ENCODE measurements at regions not wholly inside any gene's neighbourhood (a gene's known extent, or its start where the extent isn't known, plus 50 kb on each side); places are given as distances from the start of the nearest gene placed in this dataset.

DNA sequence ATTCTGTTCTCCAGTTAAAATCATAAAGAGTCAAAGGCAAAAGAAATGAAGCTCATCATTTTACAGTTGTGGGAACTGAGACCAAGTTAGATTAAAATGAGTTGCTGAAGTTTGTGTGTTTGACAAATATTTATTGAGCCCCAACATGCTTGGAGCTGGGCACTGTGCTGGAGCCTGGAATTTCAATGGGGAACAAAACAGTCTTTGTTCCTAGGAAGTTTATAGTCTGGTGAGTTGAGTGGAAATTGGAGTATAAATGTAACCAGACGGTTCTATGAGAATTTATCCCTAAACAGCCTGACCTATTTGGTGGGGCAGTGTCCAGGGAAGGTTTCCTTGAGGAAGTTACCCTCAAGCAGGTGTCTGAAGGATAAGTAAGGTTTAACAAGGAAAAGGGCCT lies 294.4 kb downstream of the PRDM2 start:
- 1 to 64% methylated on average over 1 of the region's 1 CpG for WGBS, 2 donors
- no peaks in the 10 kb centered on the region for H3K36me3 ChIP-seq (ENCODE audit: control insufficient read depth in 4 of 4, insufficient read depth in 4 of 4, low read length in 4 of 4)
- H3K4me3 ChIP-seq = no peak overlapping the region
- ATAC-seq (ENCODE audit: insufficient read depth, low FRiP score) (no peak), DNase-seq (no peak)
- no peaks in the 10 kb centered on the region for H3K9me3 ChIP-seq (ENCODE audit: control insufficient read depth in 4 of 4, insufficient read depth in 3 of 4, low read length in 3 of 4)
- H3K9ac ChIP-seq (ENCODE audit: insufficient read depth in 1 of 2, low read length in 2 of 2) = no peak overlapping the region
- H3K27ac ChIP-seq (ENCODE audit: low read depth in 1 of 2, low read length in 1 of 2) = no peak overlapping the region
- peaks cover 0 to 4% (median 0%) of the 10 kb centered on the region in 3 donors for H3K27me3 ChIP-seq (ENCODE audit: control insufficient read depth in 3 of 3, insufficient read depth in 3 of 3, low read length in 2 of 3)
- H3K4me1 ChIP-seq (ENCODE audit: control insufficient read depth in 5 of 5, insufficient read depth in 5 of 5, low read length in 5 of 5) = no peaks in the 10 kb centered on the region
- no peak for TF ChIP-seq CTCF (IDR thresholded peaks at IDR 0.05; ENCODE audit: control extremely low read depth, extremely low read depth)

DNA sequence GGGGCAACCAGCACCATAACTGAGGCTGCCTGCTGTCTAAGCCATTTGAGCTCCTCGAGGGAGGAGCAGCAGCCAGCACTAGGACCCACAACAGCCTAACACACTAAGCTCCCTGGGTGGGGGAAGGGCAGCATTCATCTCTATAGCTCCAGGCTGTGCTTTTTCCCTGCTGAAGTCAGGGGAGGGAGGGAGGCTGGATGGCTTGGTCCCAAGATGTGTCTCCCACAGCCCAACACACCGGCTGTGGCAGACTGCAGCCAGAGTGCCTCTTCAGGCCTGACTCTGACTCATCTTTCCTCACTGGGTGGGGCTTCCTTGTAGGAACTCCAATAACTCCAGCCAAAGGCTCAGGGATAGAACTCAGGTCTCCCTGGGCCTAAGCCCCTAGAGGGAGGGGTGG lies 296.3 kb downstream of the PRDM2 start:
- DNase-seq = no peak
- Histone ChIP-seq H3K4me3 (no peak overlapping the region), H3K27ac (ENCODE audit: low read depth in 1 of 2, low read length in 1 of 2) (no peak overlapping the region), H3K4me1 (ENCODE audit: control insufficient read depth in 5 of 5, insufficient read depth in 5 of 5, low read length in 5 of 5) (no peaks in the 10 kb centered on the region), H3K27me3 (ENCODE audit: control insufficient read depth in 3 of 3, insufficient read depth in 3 of 3, low read length in 2 of 3) (no peaks in the 10 kb centered on the region), H3K9ac (ENCODE audit: insufficient read depth in 1 of 2, low read length in 2 of 2) (no peak overlapping the region), H3K9me3 (ENCODE audit: control insufficient read depth in 4 of 4, insufficient read depth in 3 of 4, low read length in 3 of 4) (no peaks in the 10 kb centered on the region), H3K36me3 (ENCODE audit: control insufficient read depth in 4 of 4, insufficient read depth in 4 of 4, low read length in 4 of 4) (no peaks in the 10 kb centered on the region)
- 41 to 79% methylated on average over 2 of the region's 2 CpGs for WGBS, 2 donors
- TF ChIP-seq CTCF (IDR thresholded peaks at IDR 0.05; ENCODE audit: control extremely low read depth, extremely low read depth) = no peak
- no peak for ATAC-seq (ENCODE audit: insufficient read depth, low FRiP score)

GRCh38 chr1:14003552-14003951 lies 303.6 kb downstream of the PRDM2 start:
- WGBS, 2 donors = 25 to 59% methylated on average over 1 of the region's 1 CpG
- no peaks in the 10 kb centered on the region for H3K4me1 ChIP-seq (ENCODE audit: control insufficient read depth in 5 of 5, insufficient read depth in 5 of 5, low read length in 5 of 5)
- no peaks in the 10 kb centered on the region for H3K36me3 ChIP-seq (ENCODE audit: control insufficient read depth in 4 of 4, insufficient read depth in 4 of 4, low read length in 4 of 4)
- DNase-seq = no peak
- no peaks in the 10 kb centered on the region for H3K27me3 ChIP-seq (ENCODE audit: control insufficient read depth in 3 of 3, insufficient read depth in 3 of 3, low read length in 2 of 3)
- peaks cover 0 to 7% (median under 1%) of the 10 kb centered on the region in 4 donors for H3K9me3 ChIP-seq (ENCODE audit: control insufficient read depth in 4 of 4, insufficient read depth in 3 of 4, low read length in 3 of 4)
- H3K9ac ChIP-seq (ENCODE audit: insufficient read depth in 1 of 2, low read length in 2 of 2) = no peak overlapping the region
- H3K27ac ChIP-seq (ENCODE audit: low read depth in 1 of 2, low read length in 1 of 2) = no peak overlapping the region
- no peak overlapping the region for H3K4me3 ChIP-seq
- ATAC-seq (ENCODE audit: insufficient read depth, low FRiP score) = no peak
- TF ChIP-seq CTCF (IDR thresholded peaks at IDR 0.05; ENCODE audit: control extremely low read depth, extremely low read depth) = no peak

- Histone ChIP-seq H3K4me1 (ENCODE audit: control insufficient read depth in 5 of 5, insufficient read depth in 5 of 5, low read length in 5 of 5) (no peaks in the 10 kb centered on the region), H3K27me3 (ENCODE audit: control insufficient read depth in 3 of 3, insufficient read depth in 3 of 3, low read length in 2 of 3) (no peaks in the 10 kb centered on the region), H3K4me3 (no peak overlapping the region), H3K36me3 (ENCODE audit: control insufficient read depth in 4 of 4, insufficient read depth in 4 of 4, low read length in 4 of 4) (no peaks in the 10 kb centered on the region), H3K9ac (ENCODE audit: insufficient read depth in 1 of 2, low read length in 2 of 2) (no peak overlapping the region), H3K27ac (ENCODE audit: low read depth in 1 of 2, low read length in 1 of 2) (no peak overlapping the region), H3K9me3 (ENCODE audit: control insufficient read depth in 4 of 4, insufficient read depth in 3 of 4, low read length in 3 of 4) (peaks cover 0 to 1% (median 0%) of the 10 kb centered on the region in 4 donors)
- ATAC-seq (ENCODE audit: insufficient read depth, low FRiP score) (no peak), DNase-seq (no peak)
- no peak for TF ChIP-seq CTCF (IDR thresholded peaks at IDR 0.05; ENCODE audit: control extremely low read depth, extremely low read depth)
- WGBS, 2 donors = 71 to 86% methylated on average over 3 of the region's 3 CpGs
Measured at GRCh38 chr1:14009582-14009981, 309.6 kb downstream of the PRDM2 start.
